NOMO-1 (cell line): ENCODE measurements at regions not wholly inside any gene's neighbourhood (a gene's known extent, or its start where the extent isn't known, plus 50 kb on each side); places are given as distances from the start of the nearest gene placed in this dataset.

Source experiments
- DNase-seq, 2 experiments: peaks; one replicate each; lab custom pipeline; 2025; ENCODE audit not compliant: unreplicated experiment in 2 of 2; lab: John Stamatoyannopoulos, UW

DNA sequence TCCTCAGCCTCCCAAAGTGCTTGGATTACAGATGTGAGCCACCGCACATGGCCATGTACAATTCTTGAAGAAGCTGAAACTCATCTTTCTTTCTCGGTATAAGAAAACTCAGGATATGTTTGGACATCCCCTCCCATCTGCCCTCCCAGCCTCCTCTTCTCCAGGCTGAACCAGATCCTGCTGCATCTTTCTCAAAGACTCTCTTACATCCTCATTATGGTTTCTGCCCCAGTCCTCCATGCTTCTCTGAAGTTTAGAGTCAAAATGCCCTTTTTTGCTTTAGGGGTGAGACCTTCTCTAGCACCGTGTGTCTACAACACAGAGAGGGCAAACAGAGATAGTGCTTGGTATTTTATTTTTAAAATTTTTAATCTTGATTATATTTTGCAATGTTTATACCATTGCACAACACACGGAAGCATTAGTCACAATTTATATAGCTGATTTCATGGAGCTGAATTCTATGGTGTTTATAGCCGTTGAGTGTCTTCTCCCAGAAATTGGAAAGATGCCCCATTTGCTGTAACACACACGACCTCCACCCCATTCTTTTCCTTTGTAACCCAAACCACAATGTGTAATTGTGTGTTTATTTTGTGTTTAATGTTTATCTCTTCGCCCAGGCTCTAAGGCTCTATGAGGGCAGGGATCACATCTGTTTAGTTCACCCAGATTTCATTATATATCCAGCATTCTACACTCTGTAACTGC, 206.0 kb upstream of the TNP1 start:
- DNase-seq: no peak

DNA sequence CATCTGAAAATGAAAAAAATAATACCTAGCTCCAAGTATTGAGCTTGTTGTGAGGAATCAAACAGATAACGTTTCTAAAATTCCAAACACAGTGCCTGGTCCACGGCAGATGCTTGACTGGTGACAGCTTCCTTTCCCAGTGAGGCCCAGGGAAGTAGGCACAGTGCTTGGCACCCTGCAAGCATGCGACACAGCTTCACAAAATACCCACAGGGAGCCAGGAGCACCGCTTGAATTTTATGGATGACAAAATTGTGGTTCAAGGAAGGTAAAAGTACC, 205.1 kb upstream of the TNP1 start:
- DNase-seq: no peak

DNA sequence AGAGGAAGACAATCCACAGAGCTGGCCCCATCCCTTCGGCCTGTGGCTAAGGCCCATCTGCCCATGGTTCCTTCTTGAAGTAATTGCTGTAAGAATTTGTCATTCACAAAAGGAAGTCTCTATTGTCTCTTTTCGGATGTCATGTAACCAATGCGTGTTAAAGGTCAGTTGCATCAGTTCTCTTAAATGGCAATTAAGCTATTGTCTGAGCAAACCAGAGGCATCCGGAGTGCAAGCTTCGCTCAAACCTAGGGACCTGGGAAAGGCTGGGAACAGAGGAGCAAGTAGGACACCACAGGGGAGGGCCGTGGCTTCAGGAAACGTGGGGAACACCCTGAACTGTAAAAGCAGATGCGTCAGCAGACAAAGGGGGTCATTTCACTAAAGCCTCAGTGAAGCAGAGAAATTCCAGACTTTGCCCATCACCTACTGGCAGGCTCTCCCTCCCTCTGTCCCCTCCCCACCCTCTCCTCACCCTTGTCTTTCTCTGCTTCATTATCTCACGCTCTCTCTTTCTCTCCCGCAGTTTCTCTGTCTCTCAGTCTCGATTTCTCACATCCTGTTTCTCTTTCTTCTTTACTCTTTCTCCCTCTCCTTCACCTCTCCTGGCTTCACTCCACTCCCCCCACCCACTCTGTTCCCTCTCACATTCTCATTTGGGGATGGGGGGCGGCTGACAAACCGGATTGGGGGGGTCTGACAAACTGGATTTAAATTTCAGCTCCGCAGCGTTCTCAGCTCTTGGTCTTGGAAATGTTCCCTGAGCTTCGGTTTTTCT, 204.6 kb upstream of the TNP1 start:
- DNase-seq: peak; percentile 52 to 90

DNA sequence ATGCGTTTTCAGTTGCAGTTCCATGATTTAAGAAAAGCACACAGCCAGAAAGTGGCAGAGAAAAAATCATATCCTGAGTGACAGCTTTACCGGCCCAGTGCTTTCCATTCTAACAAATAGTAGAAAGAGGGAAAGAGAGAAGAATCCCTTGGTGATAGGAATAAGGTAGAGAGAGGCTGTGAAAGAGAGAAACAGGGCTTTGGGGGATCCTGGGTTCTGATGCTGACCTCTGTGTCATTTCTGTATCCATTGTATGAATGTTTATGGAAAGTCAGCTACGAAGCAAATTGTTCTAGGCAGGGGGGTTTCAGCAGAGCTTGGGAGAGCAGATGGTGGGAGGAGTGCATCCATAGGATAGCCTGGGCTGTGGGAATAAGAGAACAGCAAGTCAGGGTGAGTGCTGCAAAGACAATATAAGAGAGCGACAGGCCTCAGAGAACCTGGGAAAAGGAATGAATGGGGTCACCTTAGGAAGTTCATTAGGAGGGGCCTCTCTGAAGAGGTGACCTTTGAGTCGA, 203.4 kb upstream of the TNP1 start:
- DNase-seq: no peak

DNA sequence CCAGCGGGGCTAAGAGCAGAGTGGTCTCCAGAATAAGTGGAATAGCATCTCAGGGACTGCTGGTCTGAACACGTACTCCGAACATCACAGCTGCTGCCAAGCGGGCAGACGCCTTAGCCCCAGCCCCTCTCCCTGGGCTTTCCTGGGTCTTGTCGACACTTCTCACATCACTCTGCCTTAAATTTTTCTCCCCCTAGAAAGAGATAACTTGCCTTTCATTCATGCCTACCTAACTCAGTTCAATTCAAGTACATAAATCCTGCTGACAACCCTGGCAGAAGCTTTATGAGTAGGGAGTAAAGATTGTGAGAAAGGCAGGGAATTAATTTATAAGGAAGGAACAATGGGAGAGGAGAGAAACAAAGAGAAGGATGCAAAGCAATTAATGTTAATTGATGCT, 202.9 kb upstream of the TNP1 start:
- no peak for DNase-seq

DNA sequence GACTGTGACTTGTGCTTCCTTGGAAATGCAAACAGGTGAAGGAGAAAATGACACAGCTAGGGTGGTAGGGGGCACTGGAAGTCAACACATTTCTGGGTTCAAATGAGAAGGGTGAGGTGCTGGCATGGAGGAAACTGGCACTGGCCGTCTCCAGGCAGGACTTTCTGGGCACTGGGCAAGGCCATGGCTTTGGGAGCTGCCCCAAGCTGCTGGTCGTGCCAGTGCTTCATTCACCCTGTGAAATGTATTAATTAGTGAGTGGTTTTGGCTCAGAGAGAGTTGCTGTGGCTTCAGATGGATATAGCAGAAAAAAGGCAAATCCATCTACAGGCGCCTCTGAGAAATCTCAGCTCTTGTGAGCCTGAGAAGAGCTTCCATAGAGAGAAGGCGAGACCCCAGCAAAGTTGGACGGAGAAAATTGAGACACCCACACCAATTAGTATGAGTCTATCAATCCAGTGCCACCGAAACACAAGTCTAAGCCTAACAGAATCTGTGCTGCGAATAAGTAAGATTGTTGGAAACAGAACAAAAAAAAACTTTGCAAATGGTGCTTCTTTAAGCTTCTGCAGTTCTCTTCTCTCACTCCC, 202.1 kb upstream of the TNP1 start:
- no peak for DNase-seq

DNA sequence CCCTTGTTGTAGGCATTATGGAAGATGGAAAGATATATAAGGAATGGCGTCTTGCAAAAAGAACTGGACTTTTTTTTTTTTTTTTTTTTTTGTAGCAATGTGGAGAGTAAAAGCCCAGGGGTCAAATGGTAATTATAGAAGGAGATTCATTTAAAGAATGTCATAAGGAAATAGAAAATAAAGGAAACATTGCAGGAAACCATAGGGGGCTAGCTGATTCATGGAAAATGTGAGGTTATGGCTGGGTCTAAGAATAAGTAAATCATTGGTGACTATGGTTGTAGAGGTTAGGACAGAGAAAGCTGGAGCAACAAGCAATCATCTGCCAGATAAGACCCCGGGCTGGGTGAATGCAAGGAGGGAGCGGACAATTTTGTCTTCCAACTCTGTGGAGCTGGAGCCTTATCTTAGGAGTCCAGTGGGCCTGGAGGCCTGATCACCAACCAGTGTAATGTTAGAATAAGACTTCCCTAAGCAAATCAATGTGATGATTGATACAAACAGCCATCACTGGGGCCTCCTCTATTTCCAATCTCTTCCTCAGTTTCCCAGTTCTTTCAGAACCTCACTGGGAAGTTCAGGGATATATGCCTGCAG, 201.2 kb upstream of the TNP1 start:
- DNase-seq: no peak

DNA sequence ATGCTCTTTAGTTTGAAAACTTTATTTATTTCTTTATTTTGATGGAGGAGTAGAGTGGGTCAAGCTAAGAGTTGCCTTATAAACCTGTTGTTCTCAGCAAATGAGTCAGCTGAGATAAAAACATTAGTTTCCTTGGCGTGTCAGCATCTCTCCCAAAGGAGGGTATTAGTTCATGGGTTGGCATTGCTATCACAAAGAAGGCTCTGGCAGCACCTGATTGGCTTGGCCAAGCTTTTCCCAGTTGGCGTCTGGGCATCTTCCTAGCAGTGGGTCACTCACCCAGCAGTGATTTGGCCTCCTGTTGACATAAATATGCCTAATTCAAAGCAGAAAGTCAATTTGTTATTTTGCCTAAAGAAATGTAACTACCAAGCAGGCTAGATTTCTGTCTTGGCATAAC, 200.7 kb upstream of the TNP1 start:
- no peak for DNase-seq

DNA sequence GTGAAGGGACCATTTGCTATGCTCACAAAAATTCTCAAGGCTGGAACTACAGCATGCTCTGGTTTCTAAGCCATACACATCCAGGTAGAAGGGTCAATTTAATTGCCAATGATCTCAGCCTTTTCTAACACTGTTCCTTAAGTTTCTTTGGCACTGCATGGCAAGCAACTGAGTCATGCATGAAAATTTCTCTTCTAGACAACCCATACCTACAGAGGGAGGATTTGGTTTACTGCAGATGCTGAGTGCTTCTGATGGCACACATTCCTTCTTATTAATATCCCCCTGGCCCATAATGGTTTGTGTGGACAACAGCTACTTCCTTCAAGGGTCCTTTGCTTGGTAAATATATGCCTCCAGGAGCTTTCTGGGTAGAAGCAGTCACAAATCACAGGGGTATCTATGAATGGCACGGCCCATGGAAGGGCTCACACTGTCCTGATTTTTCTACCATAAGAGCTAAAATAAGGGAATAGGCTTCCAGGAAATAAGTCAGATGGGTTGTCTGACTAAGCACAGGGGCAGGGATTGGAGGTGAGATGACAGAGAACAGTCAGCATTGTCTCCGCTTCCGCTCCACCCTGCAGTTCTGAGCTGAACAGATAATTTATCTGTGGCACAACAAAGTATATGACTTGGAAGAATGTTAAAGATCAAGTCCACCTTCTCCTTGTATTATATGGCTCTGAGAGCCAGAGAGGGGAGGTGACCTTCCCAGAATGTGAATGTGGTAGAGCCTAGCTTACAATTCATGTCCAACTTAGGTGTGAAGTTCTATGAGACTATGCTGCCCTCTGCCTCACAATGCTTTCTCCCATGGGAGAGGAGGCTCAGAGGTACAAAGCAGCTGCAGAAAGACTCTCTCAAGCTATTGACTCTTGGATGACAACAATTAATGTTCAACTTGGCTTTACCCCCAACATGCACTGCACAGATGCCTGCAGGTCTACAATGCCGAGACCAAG, 199.2 kb upstream of the TNP1 start:
- DNase-seq: no peak

DNA sequence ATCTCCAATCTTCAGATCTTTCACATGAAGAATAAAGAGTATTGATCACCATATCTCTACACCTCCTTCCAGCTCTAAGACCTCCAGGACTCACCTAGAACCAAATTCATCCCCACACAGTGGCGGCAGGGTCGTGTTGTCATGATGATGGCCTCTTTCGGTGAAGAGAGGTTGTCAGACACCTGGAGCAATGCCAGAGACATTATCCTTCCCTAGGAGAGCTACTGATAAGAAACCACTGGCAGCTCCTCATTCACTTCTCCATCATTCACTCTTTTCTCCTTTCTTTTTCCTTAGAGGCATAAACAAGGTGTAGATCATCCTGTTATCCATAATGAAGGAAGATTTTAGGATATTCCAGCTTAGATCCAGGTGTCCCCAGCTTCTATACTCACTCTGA, 197.9 kb upstream of the TNP1 start:
- DNase-seq: no peak

DNA sequence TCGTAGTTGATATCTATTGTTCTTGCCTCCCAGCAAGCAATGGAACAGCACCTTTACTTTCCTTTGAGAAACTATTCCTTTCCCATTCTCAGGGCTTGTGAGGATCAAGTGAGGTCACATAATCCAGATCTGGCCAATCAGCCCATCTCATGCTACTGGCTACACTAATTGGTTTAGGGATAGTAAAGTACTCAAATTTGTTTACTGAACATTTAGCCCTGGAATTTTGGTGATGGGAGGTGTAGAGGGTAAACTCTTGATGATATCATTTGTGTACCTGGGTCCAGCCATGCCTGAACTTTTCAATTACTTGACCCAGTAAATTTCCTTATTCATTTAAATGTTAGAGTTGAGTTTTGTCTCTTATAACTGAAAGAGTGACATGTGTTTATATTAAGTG, 195.8 kb upstream of the TNP1 start:
- no peak for DNase-seq

DNA sequence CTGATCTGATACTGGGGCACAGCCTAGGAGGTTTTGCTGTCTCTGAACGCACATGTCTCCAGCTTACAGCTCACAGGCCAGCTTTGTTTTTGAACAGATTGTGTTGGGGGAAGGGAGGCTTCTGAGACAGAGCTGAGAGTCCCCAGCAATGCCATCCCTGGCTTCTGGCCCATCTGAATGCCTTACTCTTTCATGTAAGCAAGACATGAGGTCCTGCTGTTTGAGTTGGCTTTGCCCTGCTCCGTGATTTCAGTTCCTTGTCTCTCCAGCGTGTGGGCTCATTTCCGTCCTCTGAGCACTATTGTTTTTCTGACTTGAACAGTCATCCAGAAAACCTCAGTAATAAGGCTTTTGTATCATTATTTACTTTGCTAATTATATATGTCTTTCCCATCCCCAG, 194.9 kb upstream of the TNP1 start:
- DNase-seq: no peak

DNA sequence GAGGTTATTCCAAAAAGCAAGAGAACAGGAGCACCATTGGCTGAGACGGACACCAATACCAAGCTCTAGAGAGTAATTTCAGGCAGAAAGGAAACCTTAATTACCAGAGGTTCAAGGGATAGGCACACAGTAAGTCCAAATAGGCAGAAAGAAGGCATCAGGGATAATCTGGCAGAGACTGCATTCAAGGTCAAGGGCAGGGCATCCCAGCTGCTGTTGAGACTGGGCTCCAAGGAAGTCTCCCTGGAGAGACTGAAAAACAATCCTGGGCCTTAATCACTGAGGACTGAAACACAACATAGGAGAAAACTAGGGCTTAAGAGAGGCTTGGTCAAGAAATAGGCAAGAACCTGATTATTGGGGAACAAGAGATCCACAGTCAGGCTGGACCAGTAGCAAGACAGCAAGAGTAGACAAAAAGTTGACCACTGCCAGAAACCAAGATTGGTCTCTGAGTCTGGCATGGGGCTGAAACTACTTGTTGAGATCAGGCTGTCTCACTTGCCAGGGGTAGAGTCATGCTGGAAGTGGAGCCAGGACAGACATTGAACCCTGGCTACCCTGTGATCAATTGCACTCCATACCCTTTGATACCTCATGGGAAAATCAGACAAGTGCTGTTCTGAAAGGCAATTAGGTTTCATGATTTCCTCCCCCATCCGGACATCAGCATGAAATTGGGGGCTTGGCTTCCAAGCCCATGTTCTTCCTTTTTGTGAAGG, 193.2 kb upstream of the TNP1 start:
- no peak for DNase-seq

DNA sequence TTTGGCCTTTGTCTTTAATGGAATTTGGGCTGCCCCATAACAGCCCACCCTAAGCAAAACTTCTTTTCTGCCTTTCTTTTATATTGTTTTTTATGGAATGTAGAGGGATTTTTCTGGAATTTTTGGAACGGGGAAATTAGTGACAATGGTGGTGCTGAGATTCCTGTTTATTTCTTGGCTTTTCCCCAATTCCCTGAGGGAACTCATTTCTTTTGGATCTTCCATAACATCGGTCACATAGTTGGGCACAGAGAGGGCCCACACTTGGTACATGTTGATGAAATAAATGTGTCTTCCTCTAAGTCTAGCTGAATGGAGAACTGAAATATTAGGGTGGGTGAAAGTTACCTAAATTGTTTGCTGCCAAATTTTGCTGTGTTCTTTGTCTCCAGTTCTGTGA, 191.6 kb upstream of the TNP1 start:
- no peak for DNase-seq

DNA sequence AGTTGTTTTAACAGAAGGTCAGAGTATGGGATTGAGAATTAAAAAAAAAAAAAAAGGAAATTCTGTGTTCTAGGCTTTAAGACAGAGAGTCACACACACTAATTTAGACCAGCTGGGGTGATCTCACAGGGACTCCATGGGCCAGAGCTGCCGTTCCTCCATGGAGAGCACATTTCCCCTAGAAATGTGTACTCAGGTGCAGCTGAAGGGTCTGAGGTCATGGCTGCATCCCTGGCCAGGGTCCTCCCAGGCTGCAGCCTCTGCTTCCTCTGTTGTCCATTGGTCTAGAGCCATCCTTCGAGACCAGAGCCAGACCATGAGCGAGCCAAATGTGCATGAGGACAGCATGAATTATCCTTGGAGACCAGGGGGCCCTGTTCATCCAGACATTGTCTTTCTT, 190.1 kb upstream of the TNP1 start:
- DNase-seq: no peak

DNA sequence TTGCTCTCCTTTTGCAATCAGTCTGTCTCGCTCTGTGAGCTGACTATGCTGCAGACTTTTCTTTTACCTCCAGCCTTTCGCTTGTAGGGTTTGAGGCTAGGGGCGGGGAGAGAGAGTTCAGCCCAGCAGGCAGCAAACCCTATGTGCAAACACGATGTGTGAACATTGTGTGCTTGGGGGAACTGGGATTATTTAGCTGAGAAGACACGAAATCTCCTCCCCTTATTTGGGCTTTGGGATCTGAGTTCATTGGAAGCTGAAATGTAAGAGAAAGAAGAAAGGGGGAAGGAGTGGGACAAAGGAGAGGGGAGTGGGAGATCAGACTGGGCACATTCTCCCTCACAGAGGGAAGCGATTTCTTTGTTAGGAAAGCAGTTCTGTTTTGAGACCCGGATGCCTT, 189.6 kb upstream of the TNP1 start:
- DNase-seq: no peak

DNA sequence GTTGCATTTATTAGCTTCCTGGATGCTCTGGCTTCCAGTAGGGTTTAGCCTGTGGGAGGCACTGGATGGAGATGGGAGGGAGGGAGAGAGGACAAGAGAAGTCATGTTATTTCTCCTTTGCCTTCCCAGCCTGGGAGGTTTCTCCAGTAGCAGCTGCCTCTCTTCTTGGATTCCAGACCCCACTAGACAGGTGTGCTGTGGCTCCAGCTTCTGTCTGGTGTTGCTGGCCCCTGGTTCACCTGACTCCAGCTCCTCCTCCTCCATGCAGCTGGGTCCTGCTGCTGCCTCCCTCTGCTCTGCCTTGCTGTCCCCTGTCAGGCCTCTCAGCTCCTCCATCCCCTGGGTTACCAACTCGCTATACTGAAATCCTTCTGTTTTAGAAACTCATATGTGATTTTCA, 188.9 kb upstream of the TNP1 start:
- DNase-seq: no peak

DNA sequence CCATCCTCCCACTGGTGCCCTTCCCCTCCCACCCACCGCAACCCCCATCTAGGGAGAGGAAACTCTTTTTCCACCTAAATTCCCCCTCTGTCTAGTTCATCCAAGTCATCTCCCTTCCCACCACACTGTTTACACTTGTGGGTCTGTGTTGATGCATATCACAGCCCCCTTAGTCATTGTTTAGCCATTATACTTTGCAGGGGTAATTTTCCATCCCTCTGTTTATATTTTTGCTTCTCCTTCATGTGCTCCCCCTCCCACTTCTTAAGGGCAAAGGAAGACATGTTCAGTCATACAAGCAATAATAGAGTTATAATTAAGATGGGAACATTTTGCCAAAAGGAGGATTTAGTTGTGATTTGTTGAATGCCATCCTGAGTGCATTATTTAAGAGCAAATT, 187.8 kb upstream of the TNP1 start:
- no peak for DNase-seq

DNA sequence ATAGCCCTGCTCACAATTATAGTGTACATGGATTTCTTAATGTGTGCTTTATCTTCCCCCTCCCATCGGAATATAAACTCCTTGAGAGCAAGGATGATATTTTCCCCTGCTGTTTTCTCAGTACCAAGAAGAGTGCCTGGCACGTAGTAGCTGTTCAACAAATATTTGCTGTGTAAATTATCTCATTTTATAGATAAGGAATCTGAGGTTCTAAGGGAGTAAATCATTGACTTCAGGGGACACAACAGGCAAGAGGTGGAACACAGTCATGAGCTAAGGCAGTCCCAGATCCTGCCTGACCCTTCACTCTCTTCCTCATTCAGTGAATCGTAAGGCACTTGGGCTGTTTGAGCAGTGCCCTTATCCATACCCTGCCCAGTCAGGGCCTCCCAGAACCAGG, 187.3 kb upstream of the TNP1 start:
- no peak for DNase-seq
